ENCODE measurements at regions not wholly inside any gene's neighbourhood (a gene's known extent, or its start where the extent isn't known, plus 50 kb on each side); places are given as distances from the start of the nearest gene placed in this dataset.
"Not testable (repeated sequence)": the region's sequence is repeated elsewhere in the genome, so short reads cannot be mapped to it uniquely, and the experiment has no call there.

DNA sequence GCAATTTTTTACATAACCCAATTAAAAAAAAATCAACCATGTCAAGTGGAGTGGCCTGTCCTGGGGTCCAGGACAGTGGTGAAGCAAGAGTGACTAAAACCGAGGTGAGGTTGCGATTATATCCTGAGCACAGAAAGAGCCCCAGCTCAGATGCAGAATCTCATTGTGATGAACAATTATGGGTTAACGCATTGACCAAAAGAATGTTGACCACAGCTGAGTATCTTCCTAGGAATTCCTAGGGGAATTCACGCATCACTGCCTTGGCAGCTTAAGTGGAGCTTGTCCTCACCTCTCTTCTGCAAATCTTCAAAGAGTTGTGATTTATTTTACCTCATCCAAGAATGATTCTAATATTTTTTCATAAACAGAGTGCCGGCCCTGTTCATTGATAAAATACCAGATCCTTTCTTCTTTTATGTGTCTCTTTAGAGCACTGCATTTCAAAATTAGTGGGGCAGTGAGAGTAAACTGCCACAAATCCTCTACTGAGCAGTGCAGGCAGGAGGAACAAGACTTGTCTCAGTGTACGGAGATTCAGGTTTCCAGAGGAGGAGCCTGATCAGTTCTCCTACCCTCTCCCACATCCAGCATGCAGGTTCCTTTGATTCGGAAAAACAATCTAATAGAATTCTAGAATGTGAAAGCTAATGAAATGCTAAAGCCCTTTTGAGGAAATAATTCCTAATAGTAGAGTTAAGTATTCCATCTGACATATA lies 60.1 kb upstream of the ZNF184 start:
- no peak for DNase-seq

DNA sequence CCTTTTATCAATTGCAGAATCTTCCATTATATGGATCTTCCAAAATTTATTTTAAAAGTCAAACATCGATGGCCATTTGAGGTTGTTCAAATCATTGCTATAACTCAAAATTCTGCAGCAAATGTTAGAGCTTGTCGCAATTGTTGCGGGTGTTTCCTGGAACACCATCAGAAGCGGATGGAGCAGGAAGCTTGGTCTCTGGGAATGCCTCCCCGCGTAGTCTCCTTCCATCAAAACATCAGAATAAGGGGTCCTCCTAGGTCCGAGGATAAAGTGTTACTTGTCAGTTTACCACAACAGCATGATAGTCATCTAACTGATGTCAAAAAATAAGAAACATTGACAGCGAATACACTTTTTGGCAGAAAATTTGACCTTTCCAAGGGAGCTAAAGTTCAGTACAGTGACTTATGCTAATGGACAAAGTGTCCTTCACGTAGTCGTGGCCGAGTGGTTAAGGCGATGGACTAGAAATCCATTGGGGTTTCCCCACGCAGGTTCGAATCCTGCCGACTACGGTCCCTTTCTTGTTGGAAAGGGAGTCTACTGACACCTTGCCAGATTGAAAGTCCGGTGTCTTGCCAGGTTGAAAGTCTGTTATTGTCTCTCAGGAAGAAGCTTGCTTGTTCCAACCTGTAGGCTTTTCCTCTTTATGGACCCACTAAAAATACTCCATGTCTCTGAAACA lies 59.0 kb upstream of the ZNF184 start:
- no peak for DNase-seq

- not testable (repeated sequence) for DNase-seq
Observed at GRCh38 chr6:27529796-27530195, 56.9 kb upstream of the ZNF184 start.

GRCh38 chr6:27528714-27529113 lies 55.8 kb upstream of the ZNF184 start:
- DNase-seq: no peak

Measured in NCI-H446 (cell line).